Fibroblast of lung (primary cell): ENCODE measurements at regions not wholly inside any gene's neighbourhood (a gene's known extent, or its start where the extent isn't known, plus 50 kb on each side); places are given as distances from the start of the nearest gene placed in this dataset.

ENCODE experiments used
- CTCF ChIP-seq, 2 donors: IDR thresholded peaks in 1 of 2; conservative IDR thresholded peaks in 1 of 2; 1 replicate in 1 of 2; 2 replicates in 1 of 2; pipeline ENCODE4 v1.5.1; 2011 to 2012; ENCODE audit warnings: low read length in 2 of 2, control low read depth in 1 of 2, inconsistent platforms in 1 of 2, low read depth in 1 of 2, mild to moderate bottlenecking in 1 of 2
- EZH2 ChIP-seq: IDR thresholded peaks from 2 replicates; pipeline ENCODE4 v1.5.1; 2012; ENCODE audit warnings: low read length, control low read depth, mild to moderate bottlenecking; ENCODE audit errors: missing control alignments

GRCh38 chr12:126112141-126112540 is 1046.9 kb downstream of the AACS start:
- TF ChIP-seq CTCF (conservative IDR thresholded peaks at IDR 0.05 in 1 of 2, IDR thresholded peaks at IDR 0.05 in 1 of 2; ENCODE audit: low read depth in 1 of 2, low read length in 2 of 2) (no peak), EZH2 (no peak)
